ENCODE measurements at regions not wholly inside any gene's neighbourhood (a gene's known extent, or its start where the extent isn't known, plus 50 kb on each side); places are given as distances from the start of the nearest gene placed in this dataset.

GRCh38 chr7:19248681-19249080, 103.5 kb upstream of the FERD3L start:
- DNase-seq (ENCODE audit: extremely low spot score, insufficient read length, low read depth) (no peak), FAIRE-seq (no peak)

- FAIRE-seq (no peak), DNase-seq (ENCODE audit: extremely low spot score, insufficient read length, low read depth) (no peak)
Observed at GRCh38 chr7:19248115-19248514, 102.9 kb upstream of the FERD3L start.

DNA sequence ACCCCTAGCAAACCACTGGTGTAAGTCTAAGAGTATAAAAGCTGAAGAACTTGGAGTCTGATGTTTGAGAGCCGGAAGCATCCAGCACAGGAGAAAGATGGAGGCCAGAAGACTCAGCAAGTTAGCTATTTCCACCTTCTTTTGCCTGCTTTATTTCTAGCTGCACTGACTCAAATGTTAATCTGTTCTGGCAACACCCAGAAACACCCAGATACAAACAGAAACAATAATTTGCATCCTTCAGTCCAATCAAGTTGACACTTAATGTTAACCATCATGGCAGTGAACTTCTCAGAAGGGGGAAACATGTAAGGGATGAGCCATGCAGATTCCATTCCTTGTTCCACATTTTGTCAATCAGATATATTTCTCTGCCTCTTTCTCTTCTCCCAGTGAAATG, 101.8 kb upstream of the FERD3L start:
- DNase-seq (ENCODE audit: extremely low spot score, insufficient read length, low read depth) (no peak), FAIRE-seq (no peak)

- FAIRE-seq = no peak
- DNase-seq (ENCODE audit: extremely low spot score, insufficient read length, low read depth) = no peak
Observed at GRCh38 chr7:19242246-19242645, 97.0 kb upstream of the FERD3L start.

DNA sequence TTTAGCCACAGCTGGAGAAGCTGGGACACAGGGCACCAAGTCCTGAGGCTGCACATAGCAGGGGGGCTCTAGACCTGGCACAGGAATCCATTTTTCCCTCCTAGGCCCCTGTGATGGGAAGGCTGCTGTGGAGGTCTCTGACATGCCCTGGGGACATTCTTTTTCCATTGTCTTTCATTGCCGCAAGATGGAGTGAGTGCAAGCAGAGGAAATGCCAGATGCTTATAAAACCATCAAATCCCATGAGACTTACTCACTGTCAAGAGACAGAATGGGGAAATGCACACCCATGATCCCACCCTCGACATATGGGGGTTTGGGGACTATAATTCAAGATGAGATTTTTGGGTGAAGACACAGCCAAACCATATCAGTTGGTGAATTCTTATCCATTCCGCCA, 94.7 kb upstream of the FERD3L start:
- no peak for FAIRE-seq
- DNase-seq (ENCODE audit: extremely low spot score, insufficient read length, low read depth) = no peak

- DNase-seq (ENCODE audit: extremely low spot score, insufficient read length, low read depth) = no peak
- no peak for FAIRE-seq
Observed at GRCh38 chr7:19235680-19236079, 90.5 kb upstream of the FERD3L start.

- no peak for FAIRE-seq
- no peak for DNase-seq (ENCODE audit: extremely low spot score, insufficient read length, low read depth)
Observed at GRCh38 chr7:19224951-19225350, 79.7 kb upstream of the FERD3L start.

GRCh38 chr7:19215412-19215811, 70.2 kb upstream of the FERD3L start:
- FAIRE-seq = no peak
- no peak for DNase-seq (ENCODE audit: extremely low spot score, insufficient read length, low read depth)

DNA sequence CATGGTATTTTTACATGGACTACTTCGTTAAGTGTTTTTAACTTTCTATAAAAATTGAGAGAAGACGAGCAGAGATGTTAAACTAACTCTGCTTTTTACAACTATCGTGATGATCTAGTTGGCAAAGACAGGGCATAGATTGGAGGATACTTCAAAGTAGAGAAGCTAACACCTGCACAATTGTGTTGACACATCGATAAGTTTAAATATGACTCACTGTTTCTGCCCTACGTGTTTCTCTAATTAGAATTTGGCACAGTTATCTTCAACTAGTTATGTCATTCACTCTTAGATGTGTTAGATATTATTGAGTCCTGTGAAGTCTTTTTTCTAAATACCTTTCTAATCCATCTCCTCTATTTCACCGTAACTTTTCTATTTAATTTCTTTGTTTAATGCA, 68.5 kb upstream of the FERD3L start:
- no peak for FAIRE-seq
- DNase-seq (ENCODE audit: extremely low spot score, insufficient read length, low read depth) = no peak

DNA sequence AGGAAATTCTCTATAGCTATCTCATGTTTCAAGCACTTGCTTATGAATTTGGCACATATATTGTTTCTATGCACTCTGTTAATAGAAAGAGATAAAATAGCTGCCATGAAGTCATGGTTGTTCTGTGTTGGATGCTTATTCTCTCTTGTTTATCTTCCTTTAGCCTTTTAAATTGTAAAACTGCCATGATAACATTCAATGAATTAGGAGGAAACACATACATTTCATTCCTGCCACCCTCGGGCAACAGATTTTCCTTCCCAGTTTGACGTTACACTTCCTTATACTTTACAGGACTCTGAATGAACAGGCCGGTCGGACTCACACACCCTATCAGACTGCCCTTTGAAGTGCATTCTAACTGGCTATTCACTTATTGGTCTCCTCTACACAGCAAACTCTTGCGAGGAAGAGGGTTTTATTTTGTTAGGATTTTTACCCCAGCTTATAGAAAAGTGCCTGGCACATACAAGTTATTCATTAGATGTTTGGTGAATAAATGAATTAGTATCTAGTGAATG, 65.7 kb upstream of the FERD3L start:
- DNase-seq (ENCODE audit: extremely low spot score, insufficient read length, low read depth) (no peak), FAIRE-seq (no peak)

GRCh38 chr7:19209166-19209696, 64.0 kb upstream of the FERD3L start:
- FAIRE-seq (no peak), DNase-seq (ENCODE audit: extremely low spot score, insufficient read length, low read depth) (no peak)

DNA sequence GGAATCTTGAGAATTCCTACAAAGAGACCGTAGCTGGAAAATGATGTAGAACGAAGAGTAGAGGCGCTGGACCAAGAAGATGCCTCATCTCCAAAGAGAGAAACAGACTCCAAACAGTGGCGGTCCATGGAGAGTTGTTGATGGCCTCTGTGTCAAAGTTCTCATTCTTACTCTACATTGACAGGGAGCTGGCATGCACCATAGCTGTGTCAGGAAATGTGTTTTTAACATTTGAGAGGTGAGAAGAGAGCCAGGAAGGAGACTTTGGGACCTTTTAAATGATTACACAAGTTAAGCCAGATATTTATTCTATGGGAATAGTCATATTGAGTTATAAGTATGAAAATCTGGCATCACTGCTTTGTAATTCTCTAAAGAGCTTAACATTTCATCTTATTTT, 61.5 kb upstream of the FERD3L start:
- DNase-seq (ENCODE audit: extremely low spot score, insufficient read length, low read depth) (no peak), FAIRE-seq (no peak)

- no peak for FAIRE-seq
- DNase-seq (ENCODE audit: extremely low spot score, insufficient read length, low read depth) = no peak
Observed at GRCh38 chr7:19203686-19204085, 58.5 kb upstream of the FERD3L start.

DNA sequence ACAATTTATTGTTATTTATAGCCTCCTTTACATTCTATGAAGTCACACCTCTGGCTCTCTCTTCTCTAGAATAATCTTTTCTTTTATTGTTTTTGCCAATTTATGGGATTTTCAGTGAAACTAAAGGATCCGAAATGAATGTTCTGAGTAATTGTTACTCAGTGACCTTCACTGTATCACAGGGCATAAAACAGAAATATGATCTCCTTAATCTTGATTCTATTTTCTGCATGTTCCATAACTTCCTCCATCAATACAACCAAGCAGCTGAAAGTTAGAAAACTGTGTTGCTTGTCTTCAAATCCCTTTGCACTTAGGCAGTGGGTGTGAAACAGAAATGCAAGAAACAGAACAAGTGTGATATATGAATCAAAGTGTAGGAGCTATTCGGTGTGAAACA, 57.4 kb upstream of the FERD3L start:
- no peak for DNase-seq (ENCODE audit: extremely low spot score, insufficient read length, low read depth)

More for the DNA sequence above, 57.4 kb upstream of the FERD3L start:
- FAIRE-seq = no peak
